H1 (cell line): ENCODE measurements at regions not wholly inside any gene's neighbourhood (a gene's known extent, or its start where the extent isn't known, plus 50 kb on each side); places are given as distances from the start of the nearest gene placed in this dataset.

Experiments used
- CTCF ChIA-PET: fragments of 300-600 bp; sonication (Branson Sonifier 250); formaldehyde crosslinking; loops from one replicate; lab custom pipeline; 2021; ENCODE audit not compliant: partially characterized antibody; lab: Charles Lee
- POLR2A ChIA-PET: fragments of 300-600 bp; sonication (Branson Sonifier 250); formaldehyde crosslinking; loops from one replicate; lab custom pipeline; 2021; ENCODE audit warnings: inconsistent platforms; ENCODE audit not compliant: partially characterized antibody; lab: Charles Lee
- DNase-seq, 2 experiments: peaks; one replicate each; pipeline versions ENCODE4 v3.0.0 to v3.0.0-alpha.2; 2010 to 2022; ENCODE audit warnings: low spot score in 2 of 2, low read depth in 1 of 2, mixed read lengths in 1 of 2
- FAIRE-seq: peaks from 2 replicates; lab custom pipeline; 2011; peaks lifted over from hg19 to GRCh38; lab: Jason Lieb, UNC
- H2AFZ ChIP-seq: 2 replicates; pipeline ENCODE4 v1.8.1; 2012; ENCODE audit warnings: low read length, inconsistent platforms
- H2AK5ac ChIP-seq: 2 replicates; pipeline ENCODE4 v1.6.1; 2013; ENCODE audit warnings: low read depth, low read length
- H2BK120ac ChIP-seq: replicated peaks from 2 replicates; pipeline ENCODE3; 2013; ENCODE audit warnings: low read depth, low read length, inconsistent platforms
- H2BK12ac ChIP-seq: 2 replicates; pipeline ENCODE4 v1.6.1; 2013; ENCODE audit warnings: low read depth, low read length
- H2BK15ac ChIP-seq: 2 replicates; pipeline ENCODE4 v1.6.1; 2013; ENCODE audit warnings: low read length
- H2BK20ac ChIP-seq: 2 replicates; pipeline ENCODE4 v1.6.1; 2013; ENCODE audit warnings: low read length
- H2BK5ac ChIP-seq: 2 replicates; pipeline ENCODE4 v1.6.1; 2013; ENCODE audit warnings: low read depth, low read length
- H3K14ac ChIP-seq: 2 replicates; pipeline ENCODE4 v1.6.1; 2013; ENCODE audit warnings: inconsistent platforms; ENCODE audit not compliant: insufficient read length
- H3K18ac ChIP-seq: 2 replicates; pipeline ENCODE4 v1.6.1; 2013; ENCODE audit warnings: low read length; ENCODE audit errors: extremely low read depth
- H3K23ac ChIP-seq: 2 replicates; pipeline ENCODE4 v1.6.1; 2013; ENCODE audit warnings: inconsistent platforms; ENCODE audit not compliant: insufficient read length
- H3K23me2 ChIP-seq: 2 replicates; pipeline ENCODE4 v1.6.1; 2013; ENCODE audit warnings: low read depth, low read length
- H3K27ac ChIP-seq: 2 replicates; pipeline ENCODE4 v1.6.1; 2011; ENCODE audit warnings: low read depth, low read length, inconsistent platforms
- H3K27me3 ChIP-seq, 4 experiments: replicated peaks in 1 of 4; 1 replicate in 1 of 4; 2 replicates in 3 of 4; pipeline versions ENCODE4 v1.6.1 to v1.8.1; 2011 to 2013; ENCODE audit warnings: low read length in 3 of 4, mild to moderate bottlenecking in 3 of 4, inconsistent platforms in 2 of 4, mixed read lengths in 2 of 4, moderate library complexity in 1 of 4; ENCODE audit not compliant: control insufficient read depth in 3 of 4, insufficient read depth in 3 of 4; ENCODE audit errors: extremely low read depth in 1 of 4
- H3K36me3 ChIP-seq, 4 experiments: 2 replicates each; pipeline versions ENCODE4 v1.6.1 to v1.8.1; 2011 to 2013; ENCODE audit warnings: mild to moderate bottlenecking in 4 of 4, low read length in 3 of 4, moderate library complexity in 2 of 4, control low read depth in 1 of 4, inconsistent platforms in 1 of 4; ENCODE audit not compliant: insufficient read depth in 4 of 4, control insufficient read depth in 2 of 4
- H3K4ac ChIP-seq: replicated peaks from 2 replicates; pipeline ENCODE3; 2013; ENCODE audit warnings: low read length, low read depth, mixed read lengths, inconsistent platforms; ENCODE audit not compliant: insufficient read length
- H3K4me1 ChIP-seq, 4 experiments: replicated peaks in 1 of 4; 1 replicate in 1 of 4; 2 replicates in 3 of 4; pipeline versions ENCODE4 v1.6.1 to v1.8.1; 2011 to 2013; ENCODE audit warnings: low read length in 3 of 4, inconsistent platforms in 2 of 4, mixed read lengths in 1 of 4; ENCODE audit not compliant: insufficient read depth in 4 of 4, control insufficient read depth in 3 of 4
- H3K4me2 ChIP-seq, 2 experiments: 2 replicates each; pipeline versions ENCODE4 v1.6.1 to v1.8.1; 2011 to 2013; ENCODE audit warnings: low read depth in 2 of 2, low read length in 2 of 2, control low read depth in 1 of 2, inconsistent platforms in 1 of 2, mild to moderate bottlenecking in 1 of 2; ENCODE audit not compliant: insufficient read depth in 1 of 2
- H3K4me3 ChIP-seq, 4 experiments: fragments of 200-600, 300-600 bp in 1 of 4; sonication (generic), shearing (Covaris generic), sonication (Bioruptor Twin) in 1 of 4; 2 replicates each; pipeline versions ENCODE4 v1.5.1 to v1.8.1; 2011 to 2016; ENCODE audit warnings: low read length in 4 of 4, low read depth in 3 of 4, control low read depth in 2 of 4, inconsistent platforms in 2 of 4, mild to moderate bottlenecking in 2 of 4, mixed read lengths in 1 of 4, moderate library complexity in 1 of 4; ENCODE audit not compliant: insufficient read depth in 2 of 4; ENCODE audit errors: extremely low read depth in 1 of 4
- H3K56ac ChIP-seq: replicated peaks from 2 replicates; pipeline ENCODE3; 2013; ENCODE audit warnings: low read depth, mild to moderate bottlenecking, mixed read lengths, low read length, inconsistent platforms; ENCODE audit not compliant: insufficient read length
- H3K79me1 ChIP-seq: 2 replicates; pipeline ENCODE4 v1.6.1; 2013; ENCODE audit warnings: low read depth, low read length, control low read depth
- H3K79me2 ChIP-seq, 2 experiments: 2 replicates each; pipeline versions ENCODE4 v1.6.1 to v1.8.1; 2012 to 2013; ENCODE audit warnings: low read length in 2 of 2, mild to moderate bottlenecking in 2 of 2, inconsistent platforms in 1 of 2; ENCODE audit not compliant: insufficient read depth in 2 of 2, control insufficient read depth in 1 of 2
- H3K9ac ChIP-seq, 4 experiments: replicated peaks in 1 of 4; 1 replicate in 1 of 4; 2 replicates in 3 of 4; pipeline versions ENCODE4 v1.6.1 to v1.8.1; 2011 to 2013; ENCODE audit warnings: low read depth in 3 of 4, low read length in 3 of 4, control low read depth in 2 of 4, mild to moderate bottlenecking in 2 of 4, moderate library complexity in 2 of 4, inconsistent platforms in 1 of 4; ENCODE audit errors: extremely low read depth in 1 of 4
- H3K9me3 ChIP-seq, 2 experiments: 2 replicates each; pipeline versions ENCODE4 v1.6.1 to v1.8.1; 2012 to 2013; ENCODE audit warnings: mild to moderate bottlenecking in 2 of 2, moderate library complexity in 2 of 2, control low read depth in 1 of 2, inconsistent platforms in 1 of 2, low read depth in 1 of 2, low read length in 1 of 2, mixed read lengths in 1 of 2; ENCODE audit not compliant: insufficient read depth in 2 of 2
- H4K20me1 ChIP-seq, 2 experiments: replicated peaks in 1 of 2; 2 replicates each; pipeline versions ENCODE3 to v1.8.1; 2011 to 2013; ENCODE audit warnings: inconsistent platforms in 2 of 2, low read length in 2 of 2, mild to moderate bottlenecking in 1 of 2; ENCODE audit not compliant: insufficient read depth in 2 of 2, control insufficient read depth in 1 of 2
- H4K5ac ChIP-seq: 2 replicates; pipeline ENCODE4 v1.6.1; 2013; ENCODE audit warnings: low read length, low read depth, mixed read lengths, inconsistent platforms; ENCODE audit not compliant: insufficient read length
- H4K8ac ChIP-seq: 2 replicates; pipeline ENCODE4 v1.8.0; 2013; ENCODE audit warnings: mild to moderate bottlenecking, moderate library complexity, low read length, inconsistent platforms; ENCODE audit not compliant: insufficient read depth; ENCODE audit errors: extremely low read depth
- H4K91ac ChIP-seq: replicated peaks from 2 replicates; pipeline ENCODE3; 2013; ENCODE audit warnings: low read length, mixed read lengths, inconsistent platforms; ENCODE audit not compliant: insufficient read length
- ATF3 ChIP-seq: IDR thresholded peaks from 2 replicates; pipeline ENCODE4 v1.6.1; 2011; ENCODE audit warnings: low read depth, mild to moderate bottlenecking, low read length; ENCODE audit not compliant: insufficient read depth
- CBX8 ChIP-seq: fragments of 300-800, 300-1000 bp; sonication (generic); IDR thresholded peaks from 2 replicates; pipeline ENCODE4 v1.7.1; 2016; ENCODE audit warnings: low read depth, low read length, borderline replicate concordance
- GABPA ChIP-seq: IDR thresholded peaks from 2 replicates; pipeline ENCODE4 v1.6.1; 2011; ENCODE audit warnings: mild to moderate bottlenecking, low read length, moderate library complexity, borderline replicate concordance; ENCODE audit not compliant: insufficient read depth
- HDAC2 ChIP-seq, 2 experiments: fragments of 300-600 bp in 1 of 2; sonication (generic) in 1 of 2; IDR thresholded peaks; 2 replicates each; pipeline ENCODE4 v1.6.1; 2011 to 2012; ENCODE audit warnings: low read depth in 2 of 2, low read length in 2 of 2, mild to moderate bottlenecking in 2 of 2, moderate library complexity in 2 of 2, borderline replicate concordance in 1 of 2, inconsistent platforms in 1 of 2
- MAX ChIP-seq: IDR thresholded peaks from 2 replicates; pipeline ENCODE4 v1.6.1; 2012; ENCODE audit warnings: inconsistent platforms
- NRF1 ChIP-seq: IDR thresholded peaks from 2 replicates; pipeline ENCODE4 v1.6.1; 2011; ENCODE audit warnings: mild to moderate bottlenecking, low read depth, low read length, improper control_type of control experiment
- POLR2A ChIP-seq, 2 experiments: IDR thresholded peaks; 1 replicate in 1 of 2; 2 replicates in 1 of 2; pipeline ENCODE4 v1.6.1; 2011; ENCODE audit warnings: low read depth in 2 of 2, low read length in 2 of 2, mild to moderate bottlenecking in 2 of 2; ENCODE audit errors: control extremely low read depth in 1 of 2
- POU5F1 ChIP-seq: IDR thresholded peaks from 2 replicates; pipeline ENCODE4 v1.6.1; 2011; ENCODE audit warnings: low read depth, mild to moderate bottlenecking, low read length, moderate library complexity
- RFX5 ChIP-seq: IDR thresholded peaks from 2 replicates; pipeline ENCODE4 v1.6.1; 2011; ENCODE audit warnings: low read depth, low read length, improper control_type of control experiment, borderline replicate concordance
- SIRT6 ChIP-seq: IDR thresholded peaks from one replicate; pipeline ENCODE4 v1.7.1; 2012; ENCODE audit warnings: low read length, inconsistent platforms
- SIX5 ChIP-seq: IDR thresholded peaks from 2 replicates; pipeline ENCODE4 v1.6.1; 2011; ENCODE audit warnings: mild to moderate bottlenecking, low read depth, low read length
- SP1 ChIP-seq: IDR thresholded peaks from 2 replicates; pipeline ENCODE4 v1.6.1; 2011; ENCODE audit warnings: low read depth, low read length
- SP4 ChIP-seq: IDR thresholded peaks from 2 replicates; pipeline ENCODE4 v1.6.1; 2012; ENCODE audit warnings: low read length, inconsistent platforms
- SRF ChIP-seq: IDR thresholded peaks from 2 replicates; pipeline ENCODE4 v1.6.1; 2011; ENCODE audit warnings: mild to moderate bottlenecking, low read depth, low read length, moderate library complexity
- TCF12 ChIP-seq: IDR thresholded peaks from 2 replicates; pipeline ENCODE4 v1.6.1; 2011; ENCODE audit warnings: low read depth, mild to moderate bottlenecking, low read length
- ZNF274 ChIP-seq: IDR thresholded peaks from 2 replicates; pipeline ENCODE4 v1.7.0; 2012; ENCODE audit warnings: low read length, borderline replicate concordance; ENCODE audit errors: extremely low read depth
- WGBS, 2 experiments: shearing (Covaris generic) in 1 of 2; methylation state at CpG; one replicate each; pipeline versions ENCODE4 v1.1.6 to v1.1.7; 2013 to 2015; ENCODE audit warnings: low lambda C conversion rate in 2 of 2, mixed read lengths in 2 of 2, inconsistent platforms in 1 of 2, low coverage in 1 of 2, missing lambda C conversion rate in 1 of 2; ENCODE audit not compliant: insufficient replicate concordance in 2 of 2, insufficient coverage in 1 of 2, insufficient read length in 1 of 2; ENCODE audit errors: extremely low coverage in 1 of 2, missing lambda C conversion rate in 1 of 2; 5-methylcytosine and 5-hydroxymethylcytosine counted together

GRCh38 chr11:22957786-22958185 lies 97.5 kb upstream of the CCDC179 start:
- Histone ChIP-seq H2AFZ (no peak overlapping the region), H2BK12ac (no peak overlapping the region), H3K4me1 (no peaks in the 10 kb centered on the region), H3K23ac (no peak overlapping the region), H3K27ac (no peak overlapping the region), H2BK15ac (no peak overlapping the region), H4K8ac (no peak overlapping the region), H2AK5ac (no peak overlapping the region), H3K4me2 (no peak overlapping the region), H2BK120ac (no peak overlapping the region), H4K91ac (no peak overlapping the region), H3K79me2 (no peaks in the 10 kb centered on the region), H3K9me3 (no peaks in the 10 kb centered on the region), H3K18ac (no peak overlapping the region), H3K23me2 (no peaks in the 10 kb centered on the region), H4K20me1 (no peaks in the 10 kb centered on the region), H3K27me3 (no peaks in the 10 kb centered on the region), H3K36me3 (no peaks in the 10 kb centered on the region), H4K5ac (no peak overlapping the region), H3K79me1 (no peaks in the 10 kb centered on the region), H2BK5ac (no peak overlapping the region), H3K56ac (no peak overlapping the region), H2BK20ac (no peak overlapping the region), H3K14ac (no peak overlapping the region), H3K4me3 (no peak overlapping the region), H3K9ac (no peak overlapping the region), H3K4ac (no peak overlapping the region)
- ChIA-PET CTCF (no interaction called here), POLR2A (no interaction called here)
- 100% methylated on average over 1 of the region's 1 CpG; no CpG with 5 or more reads in 1 of the 2 experiments for WGBS, 2 experiments
- DNase-seq (no peak), FAIRE-seq (no peak)
- TF ChIP-seq CBX8 = no peak
- no peak for TF ChIP-seq POU5F1
- no peak for TF ChIP-seq SP1
- TF ChIP-seq HDAC2 (IDR thresholded peaks at IDR 0.05; ENCODE audit: borderline replicate concordance in 1 of 2, low read depth in 2 of 2, low read length in 2 of 2) = no peak
- TF ChIP-seq ZNF274 = no peak
- no peak for TF ChIP-seq SIX5
- TF ChIP-seq ATF3 = no peak
- TF ChIP-seq RFX5 = no peak
- no peak for TF ChIP-seq GABPA
- no peak for TF ChIP-seq MAX
- TF ChIP-seq NRF1 = no peak
- no peak for TF ChIP-seq SIRT6
- TF ChIP-seq SRF = no peak
- no peak for TF ChIP-seq POLR2A (IDR thresholded peaks at IDR 0.05; ENCODE audit: control extremely low read depth in 1 of 2, low read depth in 2 of 2, low read length in 2 of 2)
- no peak for TF ChIP-seq SP4
- no peak for TF ChIP-seq TCF12
